ENCODE measurements at regions not wholly inside any gene's neighbourhood (a gene's known extent, or its start where the extent isn't known, plus 50 kb on each side); places are given as distances from the start of the nearest gene placed in this dataset.

GRCh38 chr3:153038367-153038766 is 123.7 kb upstream of the RAP2B start:
- H4K20me1 ChIP-seq (ENCODE audit: insufficient read depth, low read length): no peaks in the 10 kb centered on the region
- no peak overlapping the region for H3K27ac ChIP-seq (ENCODE audit: low read length)
- H3K4me3 ChIP-seq (ENCODE audit: low read length): no peak overlapping the region
- H3K9me3 ChIP-seq (ENCODE audit: insufficient read depth, low read length): no peaks in the 10 kb centered on the region
- TF ChIP-seq, protein P1, sequence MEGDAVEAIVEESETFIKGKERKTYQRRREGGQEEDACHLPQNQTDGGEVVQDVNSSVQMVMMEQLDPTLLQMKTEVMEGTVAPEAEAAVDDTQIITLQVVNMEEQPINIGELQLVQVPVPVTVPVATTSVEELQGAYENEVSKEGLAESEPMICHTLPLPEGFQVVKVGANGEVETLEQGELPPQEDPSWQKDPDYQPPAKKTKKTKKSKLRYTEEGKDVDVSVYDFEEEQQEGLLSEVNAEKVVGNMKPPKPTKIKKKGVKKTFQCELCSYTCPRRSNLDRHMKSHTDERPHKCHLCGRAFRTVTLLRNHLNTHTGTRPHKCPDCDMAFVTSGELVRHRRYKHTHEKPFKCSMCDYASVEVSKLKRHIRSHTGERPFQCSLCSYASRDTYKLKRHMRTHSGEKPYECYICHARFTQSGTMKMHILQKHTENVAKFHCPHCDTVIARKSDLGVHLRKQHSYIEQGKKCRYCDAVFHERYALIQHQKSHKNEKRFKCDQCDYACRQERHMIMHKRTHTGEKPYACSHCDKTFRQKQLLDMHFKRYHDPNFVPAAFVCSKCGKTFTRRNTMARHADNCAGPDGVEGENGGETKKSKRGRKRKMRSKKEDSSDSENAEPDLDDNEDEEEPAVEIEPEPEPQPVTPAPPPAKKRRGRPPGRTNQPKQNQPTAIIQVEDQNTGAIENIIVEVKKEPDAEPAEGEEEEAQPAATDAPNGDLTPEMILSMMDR (IDR thresholded peaks at IDR 0.05; ENCODE audit: low read depth, low read length): no peak
- no peaks in the 10 kb centered on the region for H3K36me3 ChIP-seq (replicated peaks; ENCODE audit: low read depth, low read length)
- no peak overlapping the region for H3K9ac ChIP-seq (ENCODE audit: low read length)
- peak overlapping the region; percentile 0; the same call in 1 of the 2 replicates for H3K4me2 ChIP-seq (ENCODE audit: low read length)
- H3K4me1 ChIP-seq (ENCODE audit: low read length): peaks cover 15% of the 10 kb centered on the region
- H2AFZ ChIP-seq (ENCODE audit: low read depth, low read length): 0 out of 2 replicates have a peak overlapping the region, but pooled peaks have one; percentile 31
- no peaks in the 10 kb centered on the region for H3K27me3 ChIP-seq (ENCODE audit: low read depth, low read length)
- H3K79me2 ChIP-seq (ENCODE audit: low read length): no peaks in the 10 kb centered on the region

DNA sequence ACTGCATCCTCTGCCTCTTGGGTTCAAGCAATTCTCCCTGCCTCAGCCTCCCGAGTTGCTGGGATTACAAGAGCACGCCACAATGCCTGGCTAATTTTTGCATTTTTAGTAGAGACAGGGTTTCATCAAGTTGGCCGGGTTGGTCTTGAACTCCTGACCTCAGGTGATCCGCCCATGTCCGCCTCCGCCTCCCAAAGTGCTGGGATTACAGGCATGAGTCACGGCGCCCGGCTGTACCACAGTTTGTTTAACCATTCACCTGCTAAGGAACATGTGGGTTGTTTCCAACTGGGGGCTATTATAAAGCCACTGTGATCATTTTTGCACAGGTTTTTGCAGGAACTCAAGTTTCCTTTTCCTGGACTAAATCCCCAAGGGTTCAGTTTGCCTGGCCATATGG is 123.2 kb upstream of the RAP2B start:
- Histone ChIP-seq H4K20me1 (ENCODE audit: insufficient read depth, low read length) (no peaks in the 10 kb centered on the region), H2AFZ (ENCODE audit: low read depth, low read length) (no peak overlapping the region), H3K4me1 (ENCODE audit: low read length) (peaks cover 18% of the 10 kb centered on the region), H3K9me3 (ENCODE audit: insufficient read depth, low read length) (no peaks in the 10 kb centered on the region), H3K79me2 (ENCODE audit: low read length) (no peaks in the 10 kb centered on the region), H3K27me3 (ENCODE audit: low read depth, low read length) (no peaks in the 10 kb centered on the region), H3K4me3 (ENCODE audit: low read length) (no peak overlapping the region), H3K4me2 (ENCODE audit: low read length) (no peak overlapping the region), H3K27ac (ENCODE audit: low read length) (no peak overlapping the region), H3K9ac (ENCODE audit: low read length) (no peak overlapping the region), H3K36me3 (replicated peaks; ENCODE audit: low read depth, low read length) (no peaks in the 10 kb centered on the region)
- TF ChIP-seq, protein P1 (IDR thresholded peaks at IDR 0.05; ENCODE audit: low read depth, low read length): no peak
- TF ChIP-seq EZH2phosphoT487 (IDR thresholded peaks at IDR 0.05; ENCODE audit: low read depth): no peak

DNA sequence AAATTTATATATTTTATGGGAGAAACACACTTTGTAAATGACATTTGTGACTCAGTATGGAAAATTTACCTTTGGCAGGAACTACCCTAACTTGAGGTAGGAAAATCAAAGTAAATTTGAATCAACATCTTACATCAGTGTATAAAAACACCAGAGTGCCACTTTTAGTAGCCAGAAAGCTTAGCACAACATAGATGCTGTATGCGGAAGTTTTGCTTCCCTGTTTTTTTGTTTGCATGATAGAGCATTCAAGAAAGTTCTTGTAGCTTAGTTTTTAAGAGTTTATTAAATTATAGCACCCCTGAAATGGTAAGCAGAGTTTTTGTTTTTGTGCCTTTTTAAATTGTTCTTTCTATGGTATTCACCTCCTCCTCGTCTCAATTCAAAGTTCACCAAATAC is 120.8 kb upstream of the RAP2B start:
- Histone ChIP-seq H3K4me2 (ENCODE audit: low read length) (no peak overlapping the region), H3K4me1 (ENCODE audit: low read length) (peaks cover 21% of the 10 kb centered on the region), H2AFZ (ENCODE audit: low read depth, low read length) (no peak overlapping the region), H3K9ac (ENCODE audit: low read length) (no peak overlapping the region), H4K20me1 (ENCODE audit: insufficient read depth, low read length) (no peaks in the 10 kb centered on the region), H3K9me3 (ENCODE audit: insufficient read depth, low read length) (no peaks in the 10 kb centered on the region), H3K36me3 (replicated peaks; ENCODE audit: low read depth, low read length) (no peaks in the 10 kb centered on the region), H3K4me3 (ENCODE audit: low read length) (no peak overlapping the region), H3K27ac (ENCODE audit: low read length) (no peak overlapping the region), H3K79me2 (ENCODE audit: low read length) (no peaks in the 10 kb centered on the region), H3K27me3 (ENCODE audit: low read depth, low read length) (no peaks in the 10 kb centered on the region)
- no peak for TF ChIP-seq EZH2phosphoT487 (IDR thresholded peaks at IDR 0.05; ENCODE audit: low read depth)
- TF ChIP-seq, protein P1 (IDR thresholded peaks at IDR 0.05; ENCODE audit: low read depth, low read length): no peak

- Histone ChIP-seq H3K9me3 (ENCODE audit: insufficient read depth, low read length) (no peaks in the 10 kb centered on the region), H3K4me1 (ENCODE audit: low read length) (peaks cover 18% of the 10 kb centered on the region), H3K27ac (ENCODE audit: low read length) (no peak overlapping the region), H4K20me1 (ENCODE audit: insufficient read depth, low read length) (no peaks in the 10 kb centered on the region), H3K9ac (ENCODE audit: low read length) (no peak overlapping the region), H3K27me3 (ENCODE audit: low read depth, low read length) (no peaks in the 10 kb centered on the region), H3K4me3 (ENCODE audit: low read length) (no peak overlapping the region), H3K36me3 (replicated peaks; ENCODE audit: low read depth, low read length) (no peaks in the 10 kb centered on the region), H2AFZ (ENCODE audit: low read depth, low read length) (no peak overlapping the region), H3K4me2 (ENCODE audit: low read length) (no peak overlapping the region), H3K79me2 (ENCODE audit: low read length) (no peaks in the 10 kb centered on the region)
- TF ChIP-seq, protein P1 (IDR thresholded peaks at IDR 0.05; ENCODE audit: low read depth, low read length): no peak
- TF ChIP-seq EZH2phosphoT487 (IDR thresholded peaks at IDR 0.05; ENCODE audit: low read depth): no peak
Measured at GRCh38 chr3:153042088-153042487, 119.9 kb upstream of the RAP2B start.
